ENCODE measurements at regions not wholly inside any gene's neighbourhood (a gene's known extent, or its start where the extent isn't known, plus 50 kb on each side); places are given as distances from the start of the nearest gene placed in this dataset.

DNA sequence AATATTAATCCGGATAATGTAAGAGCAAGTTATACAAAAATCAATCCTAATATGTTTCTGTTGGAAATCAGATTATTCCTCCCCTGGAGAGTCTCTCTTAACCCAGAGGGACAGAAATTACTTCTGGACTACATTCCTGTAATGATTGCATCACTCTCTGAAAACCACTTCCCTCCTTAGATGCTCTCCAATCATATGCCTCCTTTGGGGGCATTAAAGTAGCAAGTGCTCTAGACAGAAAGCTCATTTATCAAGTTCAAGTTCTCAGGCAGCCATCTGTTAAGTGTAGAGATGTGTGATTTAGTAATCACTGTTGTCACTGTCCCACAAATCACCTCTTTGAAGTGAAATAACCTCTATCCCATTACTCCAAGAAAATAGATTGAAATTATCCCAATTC lies 247.1 kb downstream of the SLCO4C1 start:
- TF ChIP-seq EZH2 (IDR thresholded peaks at IDR 0.05; ENCODE audit: insufficient read depth, poor library complexity, severe bottlenecking), result no peak
- TF ChIP-seq EZH2phosphoT487 (IDR thresholded peaks at IDR 0.05; ENCODE audit: insufficient read depth, low read depth), result no peak

All from GM23248 (cell line).